GM19463 (cell line): ENCODE measurements at regions not wholly inside any gene's neighbourhood (a gene's known extent, or its start where the extent isn't known, plus 50 kb on each side); places are given as distances from the start of the nearest gene placed in this dataset.
A peak's percentile ranks its signal among the peaks of the same experiment; 100 is the strongest.

Experiments used
- ATAC-seq: cut with Tn5 transposase; IDR thresholded peaks from one replicate; pipeline ENCODE4 v1.9.1; 2021; ENCODE audit warnings: mild to moderate bottlenecking, moderate library complexity; ENCODE audit not compliant: unreplicated experiment

GRCh38 chr6:122042380-122042779, 357.1 kb upstream of the HSF2 start:
- ATAC-seq = peak; percentile 4

DNA sequence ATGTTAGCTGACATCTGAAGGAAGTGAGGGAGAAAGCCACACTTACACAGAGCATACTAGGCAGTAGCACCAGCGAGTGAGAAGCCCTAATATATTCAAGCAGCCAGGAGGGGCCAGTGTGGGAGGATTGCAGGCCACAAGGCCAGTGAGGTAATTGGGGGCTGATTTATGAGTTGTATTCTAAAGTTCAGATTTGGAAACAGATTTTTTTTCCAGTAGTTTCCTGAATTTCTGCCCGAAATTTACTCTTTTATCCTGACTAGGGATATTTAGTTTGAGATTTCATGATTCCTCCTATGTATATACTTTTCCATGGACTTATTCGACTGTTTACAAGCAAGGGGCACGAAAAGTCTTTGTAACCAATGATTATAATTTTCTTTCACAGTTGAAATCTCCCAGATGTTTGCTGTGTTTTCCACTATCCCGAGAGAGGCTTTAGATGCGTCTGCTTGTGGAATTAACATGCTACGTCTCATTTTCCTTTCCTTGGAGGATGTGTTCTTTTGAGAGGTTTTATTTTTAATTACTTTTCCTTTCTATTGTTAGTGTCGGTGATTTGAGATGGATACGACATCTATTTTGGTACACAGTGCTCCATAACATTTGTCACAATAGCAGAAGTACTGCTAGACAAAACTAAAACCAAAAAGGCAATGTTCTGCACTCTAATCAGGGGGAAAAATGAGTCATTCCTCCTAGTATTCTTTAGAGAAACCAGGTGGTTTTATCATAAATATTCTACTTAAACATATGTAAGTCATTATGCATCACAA, 356.3 kb upstream of the HSF2 start:
- ATAC-seq = peak; percentile 47

DNA sequence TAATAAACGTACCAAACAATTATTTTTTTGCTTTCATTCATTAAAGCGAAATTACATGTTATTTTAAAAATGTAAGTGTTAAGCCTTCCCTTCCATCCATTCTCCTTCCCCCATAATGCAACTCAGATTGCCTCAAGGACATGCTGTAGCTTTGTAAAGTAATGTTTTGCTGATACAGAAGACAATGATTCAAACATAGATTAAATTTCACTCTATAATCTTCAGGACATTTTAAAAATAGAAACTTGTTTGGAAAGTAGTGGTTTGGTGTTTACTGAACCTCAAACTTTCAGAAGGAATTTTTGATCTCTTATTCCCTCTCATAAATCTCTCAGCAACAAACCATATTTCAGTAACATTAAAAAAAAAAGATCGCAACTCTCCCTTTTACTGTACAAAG, 350.9 kb upstream of the HSF2 start:
- no peak for ATAC-seq

GRCh38 chr6:122049341-122049740, 350.1 kb upstream of the HSF2 start:
- ATAC-seq = no peak

DNA sequence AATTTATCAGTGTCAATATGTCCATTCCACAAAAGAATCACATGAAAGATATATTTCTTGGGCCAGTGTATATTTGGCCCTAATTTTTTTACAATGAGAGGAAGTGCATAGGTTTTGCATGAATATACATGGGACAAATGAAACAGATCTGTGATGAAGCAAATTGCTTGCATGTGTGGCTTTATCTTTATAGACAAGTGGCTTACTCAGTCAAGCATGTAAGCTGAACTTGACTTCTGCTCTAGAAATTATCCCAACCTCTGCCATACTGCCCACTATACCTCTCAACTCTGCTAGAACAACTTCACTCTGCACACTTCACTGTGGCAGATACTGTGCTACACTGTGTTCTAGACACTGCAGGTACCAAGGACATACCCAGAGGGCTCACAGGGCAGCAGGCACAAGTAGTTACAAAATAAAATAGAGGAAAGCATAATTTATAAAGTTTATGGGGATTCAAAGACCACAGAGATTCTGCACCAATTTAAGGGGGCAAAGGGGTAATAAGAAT, 349.2 kb upstream of the HSF2 start:
- no peak for ATAC-seq

GRCh38 chr6:122052346-122052900, 347.0 kb upstream of the HSF2 start:
- ATAC-seq = no peak

GRCh38 chr6:122059918-122060317, 339.5 kb upstream of the HSF2 start:
- no peak for ATAC-seq

DNA sequence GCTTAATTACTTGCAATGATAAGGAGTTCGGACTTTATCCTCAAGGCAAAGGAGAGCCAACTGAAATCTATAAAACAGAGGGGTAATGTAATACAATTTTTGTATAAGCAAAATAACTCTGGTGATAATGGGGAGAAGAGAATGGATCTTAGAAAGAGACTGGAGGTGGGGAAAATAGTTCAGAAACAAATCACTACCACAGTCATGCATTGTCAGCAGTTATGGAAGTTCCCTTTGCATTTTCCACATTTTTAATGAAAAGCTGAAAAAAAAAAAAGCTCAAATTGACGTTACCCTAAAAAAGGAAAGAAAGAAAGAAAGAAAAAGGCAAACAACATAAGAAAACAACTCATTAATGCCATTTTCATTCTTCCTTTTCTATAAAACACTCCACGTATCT, 337.6 kb upstream of the HSF2 start:
- ATAC-seq = no peak

DNA sequence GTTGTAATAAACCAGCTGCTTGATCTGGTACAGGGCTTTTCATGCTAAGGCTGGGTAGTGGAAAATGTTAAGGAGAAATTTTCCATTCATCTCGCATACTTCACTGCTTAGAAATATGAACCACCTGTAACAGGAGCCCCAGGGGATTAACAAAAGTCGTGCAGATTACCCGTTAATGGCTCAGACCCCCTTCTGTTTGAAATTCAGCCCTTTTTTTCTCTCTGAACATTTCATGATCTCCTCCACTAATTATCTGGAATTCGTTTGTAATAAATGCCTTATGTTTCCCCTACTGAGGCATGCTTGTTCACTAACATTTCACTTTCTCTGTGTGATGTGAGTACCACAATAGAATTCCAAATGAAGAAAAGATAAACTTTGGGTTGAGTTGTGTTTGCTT, 336.4 kb upstream of the HSF2 start:
- no peak for ATAC-seq

DNA sequence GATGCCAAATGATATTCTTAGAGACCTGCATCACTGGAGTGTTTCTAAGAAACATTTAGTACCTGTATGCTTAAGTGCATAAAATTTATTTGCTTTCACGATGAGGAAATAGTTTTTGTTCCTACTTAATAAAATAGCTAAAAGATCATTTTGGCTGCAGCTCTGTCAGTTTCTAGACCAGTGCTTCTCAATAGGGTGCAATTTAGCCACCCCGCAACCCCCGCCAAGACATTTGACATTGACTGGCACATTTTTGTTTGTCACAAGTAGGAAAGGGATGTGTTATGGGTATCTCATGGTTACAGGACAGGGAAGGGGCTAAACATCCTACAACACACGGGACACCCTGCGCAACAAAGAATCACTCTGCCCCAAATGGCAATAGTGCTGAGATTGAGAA, 335.7 kb upstream of the HSF2 start:
- ATAC-seq = no peak

DNA sequence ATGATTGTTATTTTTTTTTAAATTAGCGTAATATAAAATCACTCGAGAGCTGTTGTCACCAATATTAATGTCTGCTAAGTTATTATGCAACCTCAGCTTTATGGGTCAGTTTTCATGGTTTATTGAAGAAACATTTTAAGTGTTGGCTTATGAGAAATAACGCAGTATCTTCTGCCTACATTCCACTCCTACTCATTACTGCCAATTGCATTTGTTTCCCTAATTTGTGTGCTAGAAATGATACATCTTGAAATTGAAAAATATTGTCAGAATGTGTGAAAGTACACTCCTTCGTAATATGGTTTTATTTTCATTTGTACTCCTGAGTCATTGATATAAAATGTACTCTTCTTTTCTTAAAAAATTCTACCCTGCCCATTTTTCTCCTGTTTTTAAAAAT, 333.3 kb upstream of the HSF2 start:
- ATAC-seq = no peak

DNA sequence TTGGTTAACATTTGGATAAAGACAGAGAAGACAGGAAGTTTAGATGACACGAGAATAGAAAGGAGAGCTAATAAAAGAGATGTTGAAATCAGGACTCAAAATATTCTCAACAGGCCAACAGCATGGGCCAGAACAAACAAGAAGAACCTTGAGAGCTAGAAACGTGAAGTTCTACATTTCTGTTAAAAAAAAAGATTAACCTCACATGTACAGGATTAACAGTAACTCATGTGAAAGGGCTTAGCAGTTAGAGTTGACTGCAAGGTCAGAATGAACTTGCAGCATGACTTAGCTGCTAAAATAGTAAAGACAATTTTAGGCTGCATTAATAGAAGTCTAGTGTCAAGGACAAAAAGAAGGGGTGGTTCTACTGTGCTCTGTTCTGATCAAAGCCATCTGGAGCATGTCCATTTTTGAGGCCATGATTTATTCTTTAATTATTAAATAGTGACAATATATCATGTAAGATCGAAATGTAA, 331.1 kb upstream of the HSF2 start:
- no peak for ATAC-seq

DNA sequence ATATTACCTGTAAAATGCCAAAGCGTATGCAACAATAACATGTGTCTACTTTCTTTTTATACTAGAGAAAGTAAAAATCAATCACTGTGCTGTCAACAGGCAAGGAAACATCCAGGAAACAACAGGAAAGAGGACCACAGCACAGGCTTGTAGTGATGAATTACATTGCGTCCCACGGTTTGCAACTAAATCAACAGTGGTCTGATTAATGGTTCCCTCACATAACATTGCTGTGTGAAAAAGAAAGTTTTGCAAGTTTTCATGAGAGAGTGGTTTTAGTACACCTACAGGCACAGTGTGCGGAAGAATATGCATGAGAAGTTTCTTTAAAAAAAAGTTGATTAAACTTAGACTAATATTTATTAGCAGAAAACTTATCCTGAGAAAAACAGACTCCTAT, 329.5 kb upstream of the HSF2 start:
- ATAC-seq = no peak

DNA sequence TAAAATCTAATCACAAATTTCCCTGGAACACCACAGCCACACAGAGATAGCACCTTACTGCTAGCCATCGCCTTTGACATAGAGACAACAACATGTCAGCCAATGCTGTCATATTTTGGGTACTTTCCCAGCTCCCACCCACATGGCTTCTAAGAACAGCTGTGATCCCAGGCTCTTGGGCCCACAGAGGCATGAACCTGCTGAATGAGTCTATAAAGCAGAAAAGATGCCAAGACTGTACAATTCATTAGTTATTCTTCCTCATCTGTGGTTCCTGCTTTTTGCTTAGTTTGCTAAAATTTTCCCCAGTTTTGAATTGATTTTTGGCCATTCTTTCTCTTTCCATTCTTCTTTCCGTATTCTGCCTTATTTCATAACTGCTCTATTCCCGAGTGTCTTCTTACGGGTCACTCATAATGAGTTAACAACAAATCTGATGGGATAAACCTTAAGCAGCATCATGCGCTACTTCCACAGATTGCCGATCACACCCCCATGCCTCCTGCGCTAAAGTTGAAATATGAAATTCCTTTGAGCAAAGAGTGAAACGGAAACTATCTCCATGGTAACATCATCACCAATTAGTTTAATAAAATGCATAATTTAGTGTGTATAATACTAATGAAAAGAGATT, 327.3 kb upstream of the HSF2 start:
- ATAC-seq = no peak

DNA sequence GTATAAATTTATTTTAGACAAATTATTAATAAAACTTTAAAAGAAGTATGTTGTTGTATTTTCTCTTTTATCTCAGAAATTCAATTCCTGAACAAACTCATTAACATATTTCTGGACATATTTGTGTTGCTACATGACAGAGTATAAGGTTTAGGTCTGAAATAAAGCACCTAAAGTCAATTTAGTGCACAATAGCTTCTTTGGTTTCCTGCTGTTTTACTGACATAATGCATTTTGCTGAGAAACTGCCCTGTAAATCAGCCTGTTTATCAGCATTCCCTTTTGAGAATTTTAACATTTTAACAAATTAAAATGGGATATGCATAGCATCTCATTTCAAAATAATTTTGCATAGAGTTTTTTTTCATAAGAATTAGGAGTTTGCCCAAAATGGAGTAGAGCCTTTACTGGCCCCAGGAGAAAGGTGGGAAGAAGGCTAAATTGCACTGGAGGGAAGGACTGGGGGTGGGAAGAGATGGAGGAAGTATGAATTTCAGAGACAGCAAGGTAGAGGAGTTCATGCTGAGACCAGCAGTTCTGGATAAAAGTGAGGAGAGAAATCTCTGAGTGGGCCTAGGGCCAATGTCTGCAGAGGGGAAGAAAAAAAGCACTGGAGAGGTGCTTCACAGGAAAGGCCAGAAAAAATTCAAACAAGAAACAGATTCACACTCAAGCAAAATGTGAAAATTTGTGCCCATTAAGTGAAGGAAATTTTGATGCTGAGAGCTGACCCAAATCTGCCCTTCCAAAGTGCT, 324.2 kb upstream of the HSF2 start:
- ATAC-seq = no peak

DNA sequence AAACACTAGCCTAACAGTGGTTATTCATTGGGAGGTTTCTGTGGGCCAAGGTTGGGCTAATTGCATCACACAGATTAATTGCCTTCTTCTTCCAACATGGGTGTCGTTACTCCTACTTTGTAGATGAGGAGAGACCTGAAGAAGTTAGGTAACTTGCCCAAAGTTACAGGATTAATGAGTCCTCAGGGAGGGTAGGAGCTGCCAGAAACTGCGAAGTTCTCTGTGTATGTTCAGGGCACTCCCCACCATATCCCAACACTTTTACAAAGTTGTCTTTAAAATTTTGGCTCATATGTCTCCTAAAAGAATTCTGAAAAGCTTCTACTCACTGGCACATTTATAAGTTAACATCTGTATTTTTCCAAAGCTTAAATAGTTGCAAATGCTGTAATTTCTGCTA, 323.5 kb upstream of the HSF2 start:
- no peak for ATAC-seq

DNA sequence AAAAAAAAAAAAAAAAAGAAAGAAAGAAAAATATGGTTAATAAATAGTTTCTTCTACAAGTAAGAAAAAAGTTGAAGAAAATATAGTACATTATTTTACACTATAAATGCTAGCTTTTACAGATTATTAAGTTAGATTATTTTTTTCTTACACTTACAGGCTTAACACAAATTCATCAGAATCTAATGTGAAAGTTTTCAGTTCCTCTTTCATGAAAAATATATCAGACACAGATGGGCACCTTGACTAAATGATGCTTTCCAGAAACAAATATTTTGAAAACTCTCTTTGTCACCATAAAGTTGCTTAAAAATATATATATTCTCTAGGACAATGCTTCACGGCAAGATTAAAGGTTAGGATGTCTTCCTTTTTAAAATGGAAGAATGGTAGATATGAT, 321.8 kb upstream of the HSF2 start:
- peak; percentile 47 for ATAC-seq

- no peak for ATAC-seq
These were observed 321.0 kb upstream of the HSF2 start for GRCh38 chr6:122078481-122078880.

DNA sequence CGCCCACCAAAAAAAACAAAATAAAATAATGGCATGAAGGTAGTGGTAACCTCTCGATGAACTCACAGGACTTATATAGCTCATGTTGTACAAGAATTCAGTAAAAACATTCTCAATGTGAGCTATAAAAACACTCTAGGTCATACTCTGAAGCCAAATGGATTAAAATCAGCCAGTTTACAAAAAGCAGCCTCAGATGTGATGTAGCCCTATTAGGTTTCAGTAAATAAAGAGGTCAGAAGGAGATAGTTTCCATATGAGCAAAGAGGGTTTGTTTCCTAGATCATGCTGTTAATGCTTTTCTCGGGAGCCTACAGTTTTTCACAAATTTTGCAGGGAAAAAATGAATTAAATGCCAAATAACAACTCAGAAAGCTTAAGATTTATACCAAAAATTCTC, 319.5 kb upstream of the HSF2 start:
- no peak for ATAC-seq

DNA sequence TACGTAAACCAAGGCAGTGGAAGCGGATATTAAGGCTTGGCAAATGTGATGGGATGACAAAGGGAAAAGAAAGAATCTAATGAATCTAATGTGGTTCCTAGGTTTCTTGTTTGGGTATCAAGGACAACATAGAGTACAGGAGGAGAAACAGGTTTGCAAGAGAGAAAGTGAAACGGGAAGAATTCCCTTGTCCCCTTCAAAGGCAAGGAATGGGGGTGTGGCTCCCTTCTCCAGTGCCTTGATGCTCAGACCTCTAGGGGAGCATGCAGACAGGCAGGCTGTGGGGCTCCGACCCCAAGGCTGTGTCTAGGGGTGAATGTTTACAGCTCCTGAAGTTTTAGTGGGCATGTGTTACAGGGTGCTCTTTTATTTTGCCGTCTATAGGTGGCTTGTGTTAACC, 317.5 kb upstream of the HSF2 start:
- no peak for ATAC-seq

DNA sequence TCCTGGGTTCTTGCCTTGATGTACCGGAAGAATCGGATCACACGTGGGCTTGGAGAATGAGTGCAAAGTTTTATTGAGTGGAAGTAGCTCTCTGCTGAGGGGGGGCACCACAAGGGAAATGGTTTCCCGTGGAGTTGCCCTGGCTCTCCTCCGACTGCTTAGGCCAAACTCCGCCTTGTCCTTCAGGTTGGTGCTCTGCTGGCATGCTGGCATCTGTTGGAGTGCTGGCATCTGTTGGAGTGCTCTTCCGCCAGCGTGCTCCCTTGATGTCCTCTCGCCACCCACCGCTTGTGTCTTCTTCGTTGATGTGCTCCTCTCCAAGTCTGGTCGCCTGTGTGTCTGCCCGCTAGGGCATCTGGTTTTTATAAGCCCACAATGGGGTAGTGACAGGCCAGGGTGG, 317.1 kb upstream of the HSF2 start:
- ATAC-seq = no peak
